Gastrocnemius medialis (tissue), 4 donors: ENCODE measurements at regions not wholly inside any gene's neighbourhood (a gene's known extent, or its start where the extent isn't known, plus 50 kb on each side); places are given as distances from the start of the nearest gene placed in this dataset.

ENCODE experiments used
- ATAC-seq, 2 donors: fragments of 150-250 bp; one replicate each; pipeline ENCODE4 v1.9.1; 2016
- DNase-seq, 2 donors: peaks; one replicate each; pipeline ENCODE4 v3.0.0-alpha.2; 2019
- H3K27ac ChIP-seq, 4 donors: fragments of 200-600 bp; sonication (generic); 1 replicate in 1 of 4; 2 replicates in 3 of 4; pipeline ENCODE4 v1.5.1; 2016 to 2018; ENCODE audit warnings: mild to moderate bottlenecking in 2 of 4, moderate library complexity in 1 of 4
- H3K27me3 ChIP-seq, 3 donors: fragments of 200-600 bp; sonication (generic) in 2 of 3; 1 replicate in 1 of 3; 2 replicates in 2 of 3; pipeline versions ENCODE4 v1.5.1 to v1.6.0; 2016 to 2019; ENCODE audit warnings: mild to moderate bottlenecking in 1 of 3, moderate library complexity in 1 of 3
- H3K36me3 ChIP-seq, 2 donors: fragments of 200-600 bp; sonication (generic) in 1 of 2; one replicate each; pipeline ENCODE4 v1.5.1; 2017 to 2018
- H3K4me1 ChIP-seq, 2 donors: fragments of 200-600 bp; sonication (generic) in 1 of 2; one replicate each; pipeline ENCODE4 v1.5.1; 2016 to 2017; ENCODE audit warnings: mild to moderate bottlenecking in 2 of 2
- H3K4me3 ChIP-seq, 4 donors: fragments of 200-600 bp; sonication (generic) in 3 of 4; 1 replicate in 1 of 4; 2 replicates in 3 of 4; pipeline ENCODE4 v1.5.1; 2016 to 2019; ENCODE audit warnings: mild to moderate bottlenecking in 2 of 4
- H3K9me3 ChIP-seq, 3 donors: fragments of 200-600 bp; sonication (generic) in 2 of 3; 1 replicate in 1 of 3; 2 replicates in 2 of 3; pipeline ENCODE4 v1.5.1; 2016 to 2019
- CTCF ChIP-seq, 5 experiments: fragments of 450-650 bp in 3 of 5; fragments of 200-600 bp in 2 of 5; sonication (generic) in 2 of 5; IDR thresholded peaks in 4 of 5; conservative IDR thresholded peaks in 1 of 5; 1 replicate in 4 of 5; 2 replicates in 1 of 5; pipeline ENCODE4 v1.5.1; 2016 to 2019; ENCODE audit warnings: antibody characterized with exemption in 5 of 5, mild to moderate bottlenecking in 3 of 5, moderate library complexity in 3 of 5
- POLR2A ChIP-seq, 2 donors: fragments of 450-650 bp; IDR thresholded peaks; one replicate each; pipeline ENCODE4 v1.6.1; 2017; ENCODE audit warnings: antibody characterized with exemption in 2 of 2, mild to moderate bottlenecking in 2 of 2, moderate library complexity in 2 of 2
- in situ Hi-C, 4 donors: fragments of 200-750 bp; cut with MboI; loops; one replicate each; pipeline versions ENCODE4 v1.15.0 to v1.8.0; 2017; ENCODE audit warnings: low sequenced_read_pairs in 4 of 4
- intact Hi-C: fragments of 100-400 bp; cut with DNase I; formaldehyde crosslinking; loops from one replicate; pipeline ENCODE4 v1.15.1; 2023; ENCODE audit warnings: low total_unique reads

- TF ChIP-seq POLR2A (IDR thresholded peaks at IDR 0.05), result no peak
- no peak for TF ChIP-seq CTCF (IDR thresholded peaks at IDR 0.05 in 4 of 5, conservative IDR thresholded peaks at IDR 0.05 in 1 of 5)
- in situ Hi-C loops, result no loop called here
Observed at GRCh38 chr7:52283335-52283734, 752.1 kb upstream of the POM121L12 start.

GRCh38 chr7:52273685-52274610 is 761.5 kb upstream of the POM121L12 start:
- in situ Hi-C loops (no loop called here), intact Hi-C loops (no loop called here)
- Histone ChIP-seq H3K36me3 (no peaks in the 10 kb centered on the region), H3K4me1 (no peaks in the 10 kb centered on the region), H3K27ac (no peak overlapping the region), H3K9me3 (no peaks in the 10 kb centered on the region), H3K27me3 (no peaks in the 10 kb centered on the region), H3K4me3 (no peak overlapping the region)
- TF ChIP-seq CTCF (IDR thresholded peaks at IDR 0.05 in 4 of 5, conservative IDR thresholded peaks at IDR 0.05 in 1 of 5) (no peak), POLR2A (IDR thresholded peaks at IDR 0.05) (no peak)
- ATAC-seq (no peak), DNase-seq (no peak)

More at GRCh38 chr7:52283335-52283734, 752.1 kb upstream of the POM121L12 start:
- Histone ChIP-seq H3K4me3 (no peak overlapping the region), H3K9me3 (no peaks in the 10 kb centered on the region), H3K27ac (no peak overlapping the region), H3K27me3 (no peaks in the 10 kb centered on the region), H3K4me1 (no peaks in the 10 kb centered on the region), H3K36me3 (no peaks in the 10 kb centered on the region)
- ATAC-seq, result no peak
- intact Hi-C loops, result no loop called here
- no peak for DNase-seq

- no peaks in the 10 kb centered on the region for H3K27me3 ChIP-seq
Observed at GRCh38 chr7:52271703-52272102, 763.7 kb upstream of the POM121L12 start.

GRCh38 chr7:52270301-52270700 is 765.1 kb upstream of the POM121L12 start:
- no peaks in the 10 kb centered on the region for H3K27me3 ChIP-seq
- no peak overlapping the region for H3K4me3 ChIP-seq
- TF ChIP-seq CTCF (IDR thresholded peaks at IDR 0.05 in 4 of 5, conservative IDR thresholded peaks at IDR 0.05 in 1 of 5) (no peak), POLR2A (IDR thresholded peaks at IDR 0.05) (no peak)
- H3K4me1 ChIP-seq, result no peaks in the 10 kb centered on the region
- in situ Hi-C loops (no loop called here), intact Hi-C loops (no loop called here)
- no peaks in the 10 kb centered on the region for H3K36me3 ChIP-seq
- ATAC-seq (no peak), DNase-seq (no peak)
- H3K9me3 ChIP-seq, result no peaks in the 10 kb centered on the region
- H3K27ac ChIP-seq, result no peak overlapping the region

More at GRCh38 chr7:52271703-52272102, 763.7 kb upstream of the POM121L12 start:
- intact Hi-C loops (no loop called here), in situ Hi-C loops (no loop called here)
- Histone ChIP-seq H3K27ac (no peak overlapping the region), H3K9me3 (no peaks in the 10 kb centered on the region), H3K4me3 (no peak overlapping the region), H3K4me1 (no peaks in the 10 kb centered on the region), H3K36me3 (no peaks in the 10 kb centered on the region)
- TF ChIP-seq POLR2A (IDR thresholded peaks at IDR 0.05) (no peak), CTCF (IDR thresholded peaks at IDR 0.05 in 4 of 5, conservative IDR thresholded peaks at IDR 0.05 in 1 of 5) (no peak)
- no peak for ATAC-seq
- no peak for DNase-seq
